Glutamatergic neuron (in vitro differentiated cells): ENCODE measurements at regions not wholly inside any gene's neighbourhood (a gene's known extent, or its start where the extent isn't known, plus 50 kb on each side); places are given as distances from the start of the nearest gene placed in this dataset.
"Not testable (repeated sequence)": the region's sequence is repeated elsewhere in the genome, so short reads cannot be mapped to it uniquely, and the experiment has no call there.

Source experiments
- DNase-seq: peaks from one replicate; pipeline ENCODE4 v3.0.0; 2022
- H3K27ac Mint-ChIP-seq: one replicate; pipeline ENCODE4 v1.8.0; 2020; ENCODE audit warnings: mild to moderate bottlenecking, mixed read lengths, inconsistent platforms; ENCODE audit not compliant: unreplicated experiment
- H3K27me3 Mint-ChIP-seq: one replicate; pipeline ENCODE4 v1.8.0; 2020; ENCODE audit warnings: mild to moderate bottlenecking, moderate library complexity, mixed read lengths, inconsistent platforms; ENCODE audit not compliant: unreplicated experiment
- H3K36me3 Mint-ChIP-seq: one replicate; pipeline ENCODE4 v1.8.0; 2020; ENCODE audit warnings: mild to moderate bottlenecking, mixed read lengths, inconsistent platforms; ENCODE audit not compliant: unreplicated experiment
- H3K4me1 Mint-ChIP-seq: one replicate; pipeline ENCODE4 v1.8.0; 2020; ENCODE audit warnings: mild to moderate bottlenecking, low read depth, mixed read lengths, inconsistent platforms; ENCODE audit not compliant: unreplicated experiment
- H3K4me3 Mint-ChIP-seq: one replicate; pipeline ENCODE4 v1.8.0; 2020; ENCODE audit warnings: mild to moderate bottlenecking, mixed read lengths, inconsistent platforms; ENCODE audit not compliant: unreplicated experiment
- H3K9me3 Mint-ChIP-seq: one replicate; pipeline ENCODE4 v1.8.0; 2020; ENCODE audit warnings: mild to moderate bottlenecking, moderate library complexity, mixed read lengths, inconsistent platforms; ENCODE audit not compliant: unreplicated experiment
- TF ChIP-seq, protein P1 (sequence below): fragments of 200-600 bp; sonication (generic); IDR thresholded peaks from one replicate; pipeline ENCODE4 v1.5.0; 2021; ENCODE audit not compliant: partially characterized antibody, unreplicated experiment

DNA sequence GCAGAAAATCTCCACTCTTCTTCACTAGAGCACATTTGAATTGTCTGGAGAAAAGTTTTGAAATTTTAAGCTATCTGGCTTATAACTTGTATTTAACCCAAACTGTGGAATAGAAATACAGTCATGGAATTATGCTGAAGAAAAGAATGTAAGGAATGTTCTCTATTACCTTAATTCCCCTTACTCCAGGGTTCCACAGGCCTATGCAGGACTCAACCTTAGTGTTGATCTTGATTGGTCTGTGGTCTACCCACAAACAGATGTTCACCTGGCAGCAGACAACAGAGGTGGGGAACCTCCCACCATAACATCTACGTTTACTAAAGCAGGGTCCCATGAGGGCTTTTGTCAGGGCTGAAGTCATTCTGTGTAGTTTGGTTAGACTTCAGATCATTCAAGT, 189.3 kb upstream of the GPRIN3 start:
- Mint-ChIP-seq H3K4me3 (no peak overlapping the region), H3K27ac (no peak overlapping the region), H3K9me3 (no peaks in the 10 kb centered on the region), H3K4me1 (peaks cover 14% of the 10 kb centered on the region), H3K36me3 (no peaks in the 10 kb centered on the region), H3K27me3 (no peaks in the 10 kb centered on the region)
- no peak for DNase-seq
- TF ChIP-seq, protein P1, sequence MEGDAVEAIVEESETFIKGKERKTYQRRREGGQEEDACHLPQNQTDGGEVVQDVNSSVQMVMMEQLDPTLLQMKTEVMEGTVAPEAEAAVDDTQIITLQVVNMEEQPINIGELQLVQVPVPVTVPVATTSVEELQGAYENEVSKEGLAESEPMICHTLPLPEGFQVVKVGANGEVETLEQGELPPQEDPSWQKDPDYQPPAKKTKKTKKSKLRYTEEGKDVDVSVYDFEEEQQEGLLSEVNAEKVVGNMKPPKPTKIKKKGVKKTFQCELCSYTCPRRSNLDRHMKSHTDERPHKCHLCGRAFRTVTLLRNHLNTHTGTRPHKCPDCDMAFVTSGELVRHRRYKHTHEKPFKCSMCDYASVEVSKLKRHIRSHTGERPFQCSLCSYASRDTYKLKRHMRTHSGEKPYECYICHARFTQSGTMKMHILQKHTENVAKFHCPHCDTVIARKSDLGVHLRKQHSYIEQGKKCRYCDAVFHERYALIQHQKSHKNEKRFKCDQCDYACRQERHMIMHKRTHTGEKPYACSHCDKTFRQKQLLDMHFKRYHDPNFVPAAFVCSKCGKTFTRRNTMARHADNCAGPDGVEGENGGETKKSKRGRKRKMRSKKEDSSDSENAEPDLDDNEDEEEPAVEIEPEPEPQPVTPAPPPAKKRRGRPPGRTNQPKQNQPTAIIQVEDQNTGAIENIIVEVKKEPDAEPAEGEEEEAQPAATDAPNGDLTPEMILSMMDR = no peak

DNA sequence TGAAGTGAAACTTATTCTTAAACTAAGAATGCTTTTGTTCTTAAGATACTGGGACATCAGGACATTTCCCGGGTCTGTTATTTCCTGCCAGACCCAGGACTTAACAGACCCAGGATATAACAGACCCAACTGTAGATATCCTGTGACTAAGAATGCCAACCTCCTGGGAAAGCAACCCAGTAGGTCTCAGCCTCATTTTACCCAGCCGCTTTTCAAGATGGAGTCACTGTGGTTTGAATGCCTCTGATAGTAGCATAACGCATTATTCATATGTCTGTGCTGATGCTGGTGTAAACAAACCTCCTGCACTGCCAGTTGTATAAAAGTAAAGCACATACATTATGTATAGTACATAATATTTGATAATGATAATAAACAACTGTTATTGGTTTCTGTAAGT, 185.8 kb upstream of the GPRIN3 start:
- no peak for DNase-seq
- H3K27ac Mint-ChIP-seq = no peak overlapping the region
- no peak overlapping the region for H3K4me3 Mint-ChIP-seq
- TF ChIP-seq, protein P1 = no peak
- peaks cover 4% of the 10 kb centered on the region for H3K36me3 Mint-ChIP-seq
- peaks cover 7% of the 10 kb centered on the region for H3K9me3 Mint-ChIP-seq
- peaks cover 3% of the 10 kb centered on the region for H3K27me3 Mint-ChIP-seq
- peaks cover 23% of the 10 kb centered on the region for H3K4me1 Mint-ChIP-seq

DNA sequence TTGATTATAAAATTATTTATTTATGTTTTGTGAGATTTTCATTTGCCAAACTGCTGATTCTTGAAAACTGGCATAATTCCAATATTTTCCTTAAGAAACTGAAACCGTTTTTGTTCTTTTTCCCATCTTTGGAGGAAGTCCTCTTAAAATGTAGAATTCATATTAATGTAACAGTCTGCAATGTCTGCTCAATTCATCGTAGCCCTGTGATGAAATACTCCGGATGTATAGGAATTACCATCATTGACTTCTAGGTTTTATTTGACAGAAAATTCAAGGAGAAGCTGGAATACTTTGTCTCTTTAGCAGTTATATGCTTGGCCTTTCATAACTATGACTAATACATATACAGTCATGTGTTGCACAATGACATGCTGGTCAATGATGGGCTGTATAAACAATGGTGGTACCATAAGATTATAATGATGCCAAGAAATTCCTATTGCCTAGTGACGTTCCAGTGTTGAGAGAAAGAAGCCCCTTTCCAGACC, 185.0 kb upstream of the GPRIN3 start:
- DNase-seq = no peak
- H3K27me3 Mint-ChIP-seq = peaks cover 3% of the 10 kb centered on the region
- peaks cover 4% of the 10 kb centered on the region for H3K36me3 Mint-ChIP-seq
- H3K4me3 Mint-ChIP-seq = no peak overlapping the region
- H3K9me3 Mint-ChIP-seq = peaks cover 7% of the 10 kb centered on the region
- TF ChIP-seq, protein P1 = no peak
- peaks cover 23% of the 10 kb centered on the region for H3K4me1 Mint-ChIP-seq
- H3K27ac Mint-ChIP-seq = peak overlapping the region; percentile 11

DNA sequence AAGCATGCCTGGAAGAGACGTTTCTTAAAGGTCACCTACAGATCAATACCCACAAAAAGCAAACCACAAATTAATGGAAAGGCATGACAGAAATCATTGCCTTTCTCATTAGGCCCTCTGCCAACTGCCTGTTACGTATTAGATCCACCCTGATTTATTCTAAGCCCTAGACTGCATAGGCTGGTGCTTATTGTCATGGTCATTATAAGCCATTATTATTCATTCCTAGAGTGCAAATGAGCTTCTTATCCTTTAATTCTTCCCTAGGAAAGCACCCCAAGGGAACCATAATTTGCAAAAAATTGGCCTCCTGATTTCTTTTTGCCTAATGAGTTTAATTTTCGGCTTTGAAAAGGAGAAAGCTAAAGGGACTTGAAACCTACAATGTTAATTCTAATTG, 184.2 kb upstream of the GPRIN3 start:
- Mint-ChIP-seq H3K27me3 (peaks cover 3% of the 10 kb centered on the region), H3K27ac (peak overlapping the region; percentile 67), H3K36me3 (peaks cover 4% of the 10 kb centered on the region), H3K9me3 (peaks cover 7% of the 10 kb centered on the region), H3K4me3 (peak overlapping the region; percentile 53), H3K4me1 (peaks cover 18% of the 10 kb centered on the region)
- no peak for DNase-seq
- TF ChIP-seq, protein P1 = no peak

DNA sequence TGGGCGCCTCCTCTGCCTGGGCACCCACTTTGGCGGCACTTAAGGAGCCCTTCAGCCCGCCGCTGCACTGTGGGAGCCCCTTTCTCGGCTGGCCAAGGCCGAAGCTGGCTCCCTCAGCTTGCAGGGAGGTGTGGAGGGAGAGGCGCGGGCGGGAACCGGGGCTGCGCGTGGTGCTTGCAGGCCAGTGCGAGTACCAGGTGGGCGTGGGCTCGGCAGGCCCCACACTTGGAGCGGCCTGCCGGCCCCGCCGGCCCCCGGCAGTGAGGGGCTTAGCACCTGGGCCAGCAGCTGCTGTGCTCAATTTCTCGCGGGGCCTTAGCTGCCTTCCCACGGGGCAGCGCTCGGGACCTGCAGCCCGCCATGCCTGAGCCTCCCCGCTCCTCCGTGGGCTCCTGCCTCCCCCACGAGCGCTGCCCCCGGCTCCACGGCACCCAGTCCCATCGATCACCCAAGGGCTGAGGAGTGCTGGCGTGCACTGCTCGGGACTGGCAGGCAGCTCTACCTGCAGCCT, 182.4 kb upstream of the GPRIN3 start:
- peaks cover 18% of the 10 kb centered on the region for H3K4me1 Mint-ChIP-seq
- not testable (repeated sequence) for H3K36me3 Mint-ChIP-seq, DNase-seq, H3K27me3 Mint-ChIP-seq, H3K4me3 Mint-ChIP-seq, H3K27ac Mint-ChIP-seq, H3K9me3 Mint-ChIP-seq
